CD4-positive, alpha-beta T cell treated with Interferon alpha-2 for 1 hour (primary cell): ENCODE measurements at regions not wholly inside any gene's neighbourhood (a gene's known extent, or its start where the extent isn't known, plus 50 kb on each side); places are given as distances from the start of the nearest gene placed in this dataset.
"Not testable (repeated sequence)": the region's sequence is repeated elsewhere in the genome, so short reads cannot be mapped to it uniquely, and the experiment has no call there.

Experiments
- DNase-seq, 2 donors: peaks; one replicate each; pipeline ENCODE4 v3.0.0-alpha.2; 2020 to 2022

DNA sequence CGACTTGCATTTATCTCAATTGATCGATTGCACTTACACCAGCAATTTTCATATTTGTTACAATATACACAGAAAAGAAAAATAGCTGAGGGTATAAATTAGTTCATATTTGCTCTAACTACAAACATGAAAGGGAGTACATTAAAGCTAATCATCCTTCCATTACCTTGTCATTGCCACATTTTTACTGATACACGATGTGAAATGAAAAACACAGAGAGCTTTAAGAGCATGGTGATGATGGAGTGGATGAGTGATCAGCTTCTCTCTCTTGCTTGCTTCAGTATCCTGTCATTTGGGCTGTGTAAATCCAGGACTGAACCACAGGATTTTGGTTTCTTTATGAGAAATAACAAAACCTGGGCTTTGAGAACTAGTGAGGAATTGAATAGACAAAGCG, 1207.5 kb upstream of the GOT2 start:
- DNase-seq: no peak

DNA sequence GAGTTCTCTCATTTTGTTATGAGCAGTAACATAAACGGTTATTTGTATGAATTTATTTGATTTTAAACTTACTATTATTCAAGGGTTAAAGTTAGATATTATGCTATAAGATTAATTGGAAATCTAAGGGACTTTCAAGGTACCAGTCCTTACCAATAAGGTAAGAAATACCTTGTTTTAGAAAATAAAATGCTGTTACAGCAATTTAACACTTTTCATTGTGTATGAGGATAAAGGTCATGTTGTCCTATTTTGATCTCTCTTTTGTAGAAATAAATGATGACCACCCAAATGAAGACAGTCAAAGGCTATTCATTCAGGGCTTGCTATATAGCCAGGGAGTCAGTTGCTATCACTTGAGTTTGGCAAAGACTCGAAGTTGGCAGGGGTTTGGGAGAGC, 1185.9 kb upstream of the GOT2 start:
- DNase-seq: no peak

GRCh38 chr16:59913666-59914065, 1179.5 kb upstream of the GOT2 start:
- no peak for DNase-seq

DNA sequence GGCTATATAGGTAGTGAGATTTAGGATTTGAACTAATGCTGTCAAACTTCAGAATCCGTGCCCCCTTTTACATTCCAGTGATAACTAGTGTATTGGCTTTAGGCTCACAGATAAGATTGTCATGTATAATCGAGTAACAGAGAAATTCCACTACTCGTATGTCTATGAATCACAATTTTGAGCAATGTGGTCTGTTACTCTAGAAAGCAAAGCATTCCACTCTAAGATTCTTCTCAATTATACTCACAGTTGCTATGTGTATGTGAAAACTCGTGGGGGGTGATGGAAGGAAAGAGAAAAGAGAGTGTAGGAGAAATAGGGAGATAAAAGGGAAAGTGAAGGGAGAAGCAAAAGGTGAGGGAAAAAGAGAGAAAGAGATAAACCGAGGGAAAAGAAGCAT, 1175.1 kb upstream of the GOT2 start:
- DNase-seq: no peak

GRCh38 chr16:59907611-59908010, 1173.5 kb upstream of the GOT2 start:
- DNase-seq: no peak

GRCh38 chr16:59905606-59906005, 1171.5 kb upstream of the GOT2 start:
- DNase-seq: no peak

DNA sequence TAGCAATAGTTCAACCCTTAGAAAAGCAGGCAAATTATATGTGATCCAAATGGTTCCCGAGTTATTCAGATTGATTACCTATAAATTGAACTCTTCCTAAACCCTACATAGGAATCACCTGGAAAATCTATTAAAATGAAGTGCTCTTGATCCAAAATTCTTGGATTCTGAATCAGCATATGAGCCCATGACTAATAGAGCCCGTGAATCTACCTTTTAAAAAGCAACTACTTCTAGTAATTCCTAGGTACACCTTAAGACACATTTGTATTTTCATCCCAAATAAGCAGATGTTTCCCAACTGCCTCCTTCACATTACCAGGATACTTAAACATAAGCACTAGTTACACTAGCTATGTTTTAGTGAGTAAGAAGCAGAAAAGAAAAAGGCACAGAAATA, 1171.0 kb upstream of the GOT2 start:
- no peak for DNase-seq

DNA sequence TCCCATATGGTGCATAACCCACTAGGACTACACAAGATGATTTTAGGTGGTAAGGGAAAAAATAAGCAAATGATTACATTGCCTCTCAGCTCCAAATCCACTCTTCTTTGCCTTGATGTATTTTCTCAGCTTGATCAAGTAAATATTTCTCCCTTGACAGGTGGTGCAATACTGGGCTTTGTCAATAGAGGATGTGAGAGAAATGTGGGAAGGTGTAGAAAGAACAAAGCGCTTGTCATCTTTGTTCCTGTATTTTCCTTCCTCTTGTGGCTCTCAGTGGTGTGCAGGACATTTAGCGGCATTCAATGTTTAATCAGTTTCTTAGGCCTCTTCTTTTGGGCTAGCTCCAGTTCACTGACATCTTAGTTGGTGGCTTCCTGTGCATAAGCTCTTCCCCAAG, 1165.8 kb upstream of the GOT2 start:
- no peak for DNase-seq

GRCh38 chr16:59892376-59892775, 1158.3 kb upstream of the GOT2 start:
- no peak for DNase-seq

GRCh38 chr16:59887856-59888255, 1153.7 kb upstream of the GOT2 start:
- no peak for DNase-seq

- no peak for DNase-seq
These were observed 1151.9 kb upstream of the GOT2 start for GRCh38 chr16:59886021-59886420.

GRCh38 chr16:59881376-59881775, 1147.3 kb upstream of the GOT2 start:
- DNase-seq: no peak

- no peak for DNase-seq
These were observed 1146.5 kb upstream of the GOT2 start for GRCh38 chr16:59880611-59881010.

- DNase-seq: no peak
These were observed 1144.9 kb upstream of the GOT2 start for GRCh38 chr16:59878999-59879398.

DNA sequence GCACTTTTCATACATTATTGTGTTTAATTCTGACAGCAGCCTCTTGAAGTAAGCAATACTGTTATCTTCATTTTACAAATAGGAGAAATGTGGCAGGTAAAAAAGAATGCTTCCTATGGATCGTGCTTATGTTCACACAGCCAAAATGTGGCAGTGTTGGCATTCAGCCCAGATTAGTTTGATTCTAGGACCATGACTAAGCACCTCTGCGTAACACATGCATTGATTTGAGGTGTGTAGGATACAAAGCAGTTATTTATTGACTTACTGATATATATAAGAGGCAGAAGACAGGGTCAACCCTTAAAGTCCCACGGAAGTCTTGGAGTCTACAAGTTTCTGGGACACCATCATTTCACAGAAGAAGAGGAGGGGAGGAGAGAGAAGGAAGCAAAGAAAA, 1144.4 kb upstream of the GOT2 start:
- DNase-seq: no peak

DNA sequence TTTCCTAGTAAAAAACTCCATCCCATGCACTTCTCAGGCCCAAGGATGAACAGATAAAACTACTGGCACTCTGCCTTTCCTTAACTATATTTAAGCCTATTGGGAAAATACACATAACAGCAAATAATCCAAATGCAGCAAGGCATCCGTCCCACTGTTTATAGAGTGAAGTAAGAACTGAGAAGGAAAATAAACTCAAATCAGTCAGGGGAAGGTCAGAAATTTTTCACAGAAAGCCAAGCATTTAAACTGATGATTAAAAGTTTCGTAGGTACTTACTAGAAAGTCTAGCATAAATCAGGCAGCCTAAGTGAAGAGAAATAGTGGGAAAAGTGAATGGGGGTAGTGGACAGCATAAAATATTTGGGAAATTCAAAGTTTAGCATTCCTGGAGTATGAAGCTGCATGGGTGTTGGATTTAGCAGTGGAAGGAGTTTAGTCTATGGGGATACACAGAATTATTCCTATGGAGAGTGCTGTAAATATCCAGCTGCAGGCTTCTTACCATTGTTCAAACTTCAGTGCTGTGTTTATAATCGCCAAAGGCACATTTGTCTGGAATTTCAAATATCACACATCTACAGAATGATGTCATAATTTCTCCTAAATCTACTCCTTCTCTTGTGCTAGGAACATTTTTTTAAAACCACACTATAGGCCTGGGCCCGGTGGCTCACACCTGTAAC, 1131.0 kb upstream of the GOT2 start:
- no peak for DNase-seq

- DNase-seq: no peak
These were observed 1125.7 kb upstream of the GOT2 start for GRCh38 chr16:59859676-59860402.

GRCh38 chr16:59854846-59855439, 1120.8 kb upstream of the GOT2 start:
- no peak for DNase-seq

- no peak for DNase-seq
These were observed 1115.6 kb upstream of the GOT2 start for GRCh38 chr16:59849716-59850115.

GRCh38 chr16:59848296-59848695, 1114.2 kb upstream of the GOT2 start:
- no peak for DNase-seq

DNA sequence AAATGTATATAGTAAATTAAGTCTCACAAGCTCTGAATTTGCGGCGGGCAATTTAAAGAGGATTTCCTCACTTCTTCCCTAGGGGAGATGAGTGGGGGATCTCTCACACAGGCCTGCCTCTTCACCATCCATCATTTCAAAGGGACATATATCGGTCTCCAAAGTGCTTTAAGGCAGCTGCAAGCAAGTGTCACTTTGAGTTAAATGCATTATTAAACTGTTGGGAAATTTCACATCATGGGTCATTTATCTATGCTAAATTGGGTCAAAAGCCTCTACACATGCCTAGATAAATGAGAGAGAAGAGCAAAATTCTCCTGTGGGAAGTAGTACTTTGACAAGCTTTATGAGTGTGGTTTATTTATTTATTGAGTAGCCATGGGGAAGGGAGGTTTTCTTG, 1106.1 kb upstream of the GOT2 start:
- DNase-seq: no peak

DNA sequence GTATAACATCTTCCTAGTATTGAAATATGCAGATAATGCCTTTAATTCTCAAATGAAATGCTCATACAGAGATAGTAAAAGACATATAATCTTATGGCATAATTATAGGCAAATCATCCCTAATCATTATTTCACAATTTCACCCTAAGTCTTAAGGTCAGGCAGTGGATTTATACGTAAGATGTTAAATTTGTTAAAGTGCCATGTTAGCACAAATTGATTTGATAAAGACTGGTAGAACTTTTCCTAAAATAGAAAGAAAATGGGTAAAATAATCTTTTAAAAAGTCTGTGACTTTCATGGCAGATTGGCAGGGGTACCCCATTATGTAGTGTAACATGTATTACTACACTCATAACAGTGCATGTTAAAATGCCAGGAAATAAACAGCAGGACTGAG, 1092.7 kb upstream of the GOT2 start:
- DNase-seq: no peak

GRCh38 chr16:59809488-59809887, 1075.4 kb upstream of the GOT2 start:
- DNase-seq: not testable (repeated sequence)

GRCh38 chr16:59783191-59783590, 1049.1 kb upstream of the GOT2 start:
- no peak for DNase-seq
